H9 (cell line): ENCODE measurements at regions not wholly inside any gene's neighbourhood (a gene's known extent, or its start where the extent isn't known, plus 50 kb on each side); places are given as distances from the start of the nearest gene placed in this dataset.

Experiments used
- DNase-seq: peaks from one replicate; pipeline ENCODE4 v3.0.0-alpha.2; 2017
- H2AFZ ChIP-seq: one replicate; pipeline ENCODE4 v1.6.1; 2013; ENCODE audit warnings: mild to moderate bottlenecking, low read length, control low read depth, moderate library complexity
- H2AK5ac ChIP-seq: 2 replicates; pipeline ENCODE4 v1.6.1; 2013; ENCODE audit warnings: low read length, control low read depth, mixed read lengths; ENCODE audit not compliant: insufficient read length
- H2BK120ac ChIP-seq: one replicate; pipeline ENCODE4 v1.6.1; 2013; ENCODE audit warnings: low read depth, mild to moderate bottlenecking, low read length, control low read depth, inconsistent platforms; ENCODE audit not compliant: poor library complexity, severe bottlenecking
- H2BK12ac ChIP-seq: 2 replicates; pipeline ENCODE4 v1.6.1; 2013; ENCODE audit warnings: low read length, control low read depth, mixed read lengths, low read depth; ENCODE audit not compliant: insufficient read length
- H2BK15ac ChIP-seq: 2 replicates; pipeline ENCODE4 v1.6.1; 2013; ENCODE audit warnings: low read depth, low read length, control low read depth
- H2BK20ac ChIP-seq: one replicate; pipeline ENCODE4 v1.6.1; 2013; ENCODE audit warnings: low read depth, mild to moderate bottlenecking, low read length, control low read depth, inconsistent platforms; ENCODE audit not compliant: poor library complexity, severe bottlenecking
- H2BK5ac ChIP-seq: 2 replicates; pipeline ENCODE4 v1.6.1; 2013; ENCODE audit warnings: low read length, control low read depth, mixed read lengths; ENCODE audit not compliant: insufficient read length
- H3K14ac ChIP-seq: 2 replicates; pipeline ENCODE4 v1.6.1; 2013; ENCODE audit warnings: low read length, control low read depth; ENCODE audit not compliant: insufficient read depth
- H3K18ac ChIP-seq: 2 replicates; pipeline ENCODE4 v1.6.1; 2013; ENCODE audit warnings: low read depth, mild to moderate bottlenecking, mixed read lengths, low read length, control low read depth; ENCODE audit not compliant: insufficient read length
- H3K23ac ChIP-seq: 2 replicates; pipeline ENCODE4 v1.6.1; 2013; ENCODE audit warnings: low read length, control low read depth, mixed read lengths, low read depth; ENCODE audit not compliant: insufficient read length
- H3K23me2 ChIP-seq: 2 replicates; pipeline ENCODE4 v1.6.1; 2013; ENCODE audit warnings: low read depth, mild to moderate bottlenecking, mixed read lengths, low read length, control low read depth; ENCODE audit not compliant: insufficient read length, poor library complexity, severe bottlenecking
- H3K27ac ChIP-seq: 2 replicates; pipeline ENCODE4 v1.5.1; 2013; ENCODE audit warnings: low read length, control low read depth, mixed read lengths, low read depth; ENCODE audit not compliant: insufficient read length
- H3K27me3 ChIP-seq: 2 replicates; pipeline ENCODE4 v1.6.1; 2013; ENCODE audit warnings: low read length, control low read depth, inconsistent platforms; ENCODE audit not compliant: insufficient read depth
- H3K4ac ChIP-seq: 2 replicates; pipeline ENCODE4 v1.6.1; 2013; ENCODE audit warnings: low read depth, mild to moderate bottlenecking, control low read depth, inconsistent platforms, low read length, moderate library complexity
- H3K4me1 ChIP-seq: 2 replicates; pipeline ENCODE4 v1.6.1; 2013; ENCODE audit warnings: low read length, control low read depth, inconsistent platforms; ENCODE audit not compliant: insufficient read depth
- H3K4me2 ChIP-seq: 2 replicates; pipeline ENCODE4 v1.6.1; 2013; ENCODE audit warnings: low read length, control low read depth, mixed read lengths; ENCODE audit not compliant: insufficient read length, insufficient read depth
- H3K56ac ChIP-seq: 2 replicates; pipeline ENCODE4 v1.6.1; 2013; ENCODE audit warnings: low read depth, mild to moderate bottlenecking, mixed read lengths, low read length, control low read depth; ENCODE audit not compliant: insufficient read length
- H3K79me1 ChIP-seq: 2 replicates; pipeline ENCODE4 v1.6.1; 2013; ENCODE audit warnings: low read depth, mild to moderate bottlenecking, moderate library complexity, low read length, control low read depth, inconsistent platforms; ENCODE audit not compliant: insufficient read depth, poor library complexity, severe bottlenecking
- H3K79me2 ChIP-seq: 2 replicates; pipeline ENCODE4 v1.6.1; 2013; ENCODE audit warnings: low read length, control low read depth, inconsistent platforms; ENCODE audit not compliant: insufficient read depth
- H3K9ac ChIP-seq: 2 replicates; pipeline ENCODE4 v1.6.1; 2013; ENCODE audit warnings: low read length, control low read depth, mixed read lengths; ENCODE audit not compliant: insufficient read length; ENCODE audit errors: extremely low read depth
- H3K9me3 ChIP-seq: one replicate; pipeline ENCODE4 v1.6.1; 2013; ENCODE audit warnings: low read depth, low read length, inconsistent platforms; ENCODE audit not compliant: control insufficient read depth
- H3T11ph ChIP-seq: one replicate; pipeline ENCODE4 v1.6.1; 2013; ENCODE audit warnings: mild to moderate bottlenecking, low read length, control low read depth, inconsistent platforms
- H4K20me1 ChIP-seq: one replicate; pipeline ENCODE4 v1.6.1; 2013; ENCODE audit not compliant: control insufficient read depth, insufficient read length, insufficient read depth
- H4K5ac ChIP-seq: 2 replicates; pipeline ENCODE4 v1.6.1; 2013; ENCODE audit warnings: low read depth, mild to moderate bottlenecking, mixed read lengths, low read length, control low read depth; ENCODE audit not compliant: insufficient read length
- H4K8ac ChIP-seq: replicated peaks from 2 replicates; pipeline ENCODE4 v1.6.1; 2013; ENCODE audit warnings: low read length, control low read depth, mixed read lengths, low read depth; ENCODE audit not compliant: insufficient read length
- H4K91ac ChIP-seq: 2 replicates; pipeline ENCODE4 v1.6.1; 2013; ENCODE audit warnings: low read depth, mild to moderate bottlenecking, moderate library complexity, mixed read lengths, low read length, control low read depth; ENCODE audit not compliant: insufficient read length
- H3K27ac Mint-ChIP-seq, 3 experiments: 2 replicates in 2 of 3; 3 replicates in 1 of 3; pipeline ENCODE4 v1.8.0; 2020 to 2021; ENCODE audit warnings: mixed read lengths in 3 of 3, mild to moderate bottlenecking in 1 of 3, moderate library complexity in 1 of 3
- H3K27me3 Mint-ChIP-seq: 2 replicates; pipeline ENCODE4 v1.8.0; 2021; ENCODE audit warnings: low read depth, mild to moderate bottlenecking, moderate library complexity, mixed read lengths
- H3K36me3 Mint-ChIP-seq, 3 experiments: 2 replicates in 2 of 3; 3 replicates in 1 of 3; pipeline ENCODE4 v1.8.0; 2020 to 2021; ENCODE audit warnings: low read depth in 3 of 3, mixed read lengths in 3 of 3; ENCODE audit not compliant: insufficient read depth in 1 of 3
- H3K4me1 Mint-ChIP-seq, 2 experiments: 2 replicates each; pipeline ENCODE4 v1.8.0; 2020; ENCODE audit warnings: mixed read lengths in 2 of 2
- H3K4me3 Mint-ChIP-seq, 2 experiments: 2 replicates in 1 of 2; 3 replicates in 1 of 2; pipeline ENCODE4 v1.8.0; 2020 to 2021; ENCODE audit warnings: mild to moderate bottlenecking in 2 of 2, mixed read lengths in 2 of 2, moderate library complexity in 1 of 2
- H3K9me3 Mint-ChIP-seq, 2 experiments: 2 replicates in 1 of 2; 3 replicates in 1 of 2; pipeline ENCODE4 v1.8.0; 2020; ENCODE audit warnings: mild to moderate bottlenecking in 2 of 2, mixed read lengths in 2 of 2, moderate library complexity in 1 of 2
- WGBS: extraction: QIAGEN DNeasy Blood & Tissue Kit; methylation state at CpG from one replicate; pipeline ENCODE4 v1.1.7; 2013; ENCODE audit warnings: missing lambda C conversion rate, low lambda C conversion rate, mixed read lengths; ENCODE audit not compliant: insufficient read length; ENCODE audit errors: extremely low coverage; 5-methylcytosine and 5-hydroxymethylcytosine counted together
- TF ChIP-seq, protein P1 (sequence below): fragments of 200-600 bp; sonication (generic); conservative IDR thresholded peaks from 3 replicates; pipeline ENCODE4 v1.8.0; 2021; ENCODE audit warnings: antibody characterized with exemption, mild to moderate bottlenecking

DNA sequence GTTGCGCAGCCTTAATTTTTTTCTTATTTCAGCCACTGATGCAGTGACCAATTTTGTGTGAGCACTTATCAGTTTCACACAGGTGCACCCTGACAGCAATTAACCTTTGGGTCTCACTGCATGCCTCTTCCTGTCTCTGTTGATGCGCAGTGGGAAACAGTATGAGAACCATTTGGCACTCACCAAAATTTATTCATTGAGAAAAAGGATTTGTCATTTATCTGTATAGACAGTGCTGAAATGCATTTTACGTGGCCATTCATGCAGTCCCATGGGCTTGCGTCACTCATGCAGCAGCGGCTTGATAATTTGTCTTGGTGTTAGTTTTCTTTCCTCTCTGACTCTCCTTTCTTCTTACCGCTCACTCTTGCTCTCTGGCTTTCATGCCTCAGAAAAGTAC lies 157.5 kb downstream of the C12orf75 start:
- no peak overlapping the region for H3K23ac ChIP-seq
- H3K9me3 ChIP-seq, result no peaks in the 10 kb centered on the region
- no peak overlapping the region for H3K4me2 ChIP-seq
- no peaks in the 10 kb centered on the region for H3K79me2 ChIP-seq
- H4K8ac ChIP-seq, result no peak overlapping the region
- H3K9ac ChIP-seq, result no peak overlapping the region
- no peak overlapping the region for H3K4ac ChIP-seq
- no peak overlapping the region for H3T11ph ChIP-seq
- H3K27ac ChIP-seq, result no peak overlapping the region
- Mint-ChIP-seq H3K36me3 (no peaks in the 10 kb centered on the region), H3K27me3 (no peaks in the 10 kb centered on the region), H3K4me1 (peaks cover 12 to 17% of the 10 kb centered on the region in 2 experiments), H3K4me3 (no peak overlapping the region), H3K27ac (no peak overlapping the region), H3K9me3 (no peaks in the 10 kb centered on the region)
- H3K18ac ChIP-seq, result no peak overlapping the region
- no CpG with 5 or more reads among the region's 6 CpGs for WGBS
- no peak overlapping the region for H2AK5ac ChIP-seq
- H3K23me2 ChIP-seq, result no peaks in the 10 kb centered on the region
- H2BK15ac ChIP-seq, result no peak overlapping the region
- no peak for DNase-seq
- no peaks in the 10 kb centered on the region for H4K20me1 ChIP-seq
- no peak overlapping the region for H2BK12ac ChIP-seq
- H4K91ac ChIP-seq, result no peak overlapping the region
- H2BK5ac ChIP-seq, result no peak overlapping the region
- TF ChIP-seq, protein P1, sequence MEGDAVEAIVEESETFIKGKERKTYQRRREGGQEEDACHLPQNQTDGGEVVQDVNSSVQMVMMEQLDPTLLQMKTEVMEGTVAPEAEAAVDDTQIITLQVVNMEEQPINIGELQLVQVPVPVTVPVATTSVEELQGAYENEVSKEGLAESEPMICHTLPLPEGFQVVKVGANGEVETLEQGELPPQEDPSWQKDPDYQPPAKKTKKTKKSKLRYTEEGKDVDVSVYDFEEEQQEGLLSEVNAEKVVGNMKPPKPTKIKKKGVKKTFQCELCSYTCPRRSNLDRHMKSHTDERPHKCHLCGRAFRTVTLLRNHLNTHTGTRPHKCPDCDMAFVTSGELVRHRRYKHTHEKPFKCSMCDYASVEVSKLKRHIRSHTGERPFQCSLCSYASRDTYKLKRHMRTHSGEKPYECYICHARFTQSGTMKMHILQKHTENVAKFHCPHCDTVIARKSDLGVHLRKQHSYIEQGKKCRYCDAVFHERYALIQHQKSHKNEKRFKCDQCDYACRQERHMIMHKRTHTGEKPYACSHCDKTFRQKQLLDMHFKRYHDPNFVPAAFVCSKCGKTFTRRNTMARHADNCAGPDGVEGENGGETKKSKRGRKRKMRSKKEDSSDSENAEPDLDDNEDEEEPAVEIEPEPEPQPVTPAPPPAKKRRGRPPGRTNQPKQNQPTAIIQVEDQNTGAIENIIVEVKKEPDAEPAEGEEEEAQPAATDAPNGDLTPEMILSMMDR, result no peak
- H3K4me1 ChIP-seq, result no peaks in the 10 kb centered on the region
- no peak overlapping the region for H2BK20ac ChIP-seq
- no peak overlapping the region for H3K14ac ChIP-seq
- H3K79me1 ChIP-seq, result no peaks in the 10 kb centered on the region
- H3K27me3 ChIP-seq, result no peaks in the 10 kb centered on the region
- no peak overlapping the region for H2AFZ ChIP-seq
- no peak overlapping the region for H3K56ac ChIP-seq
- no peak overlapping the region for H4K5ac ChIP-seq
- H2BK120ac ChIP-seq, result no peak overlapping the region
